Lower leg skin (tissue), 3 donors: ENCODE measurements at regions not wholly inside any gene's neighbourhood (a gene's known extent, or its start where the extent isn't known, plus 50 kb on each side); places are given as distances from the start of the nearest gene placed in this dataset.

ENCODE experiments used
- POLR2A ChIP-seq, 2 donors: fragments of 450-650 bp; IDR thresholded peaks; one replicate each; pipeline ENCODE4 v1.6.1; 2016 to 2017; ENCODE audit warnings: antibody characterized with exemption in 2 of 2, mild to moderate bottlenecking in 1 of 2, moderate library complexity in 1 of 2
- TF ChIP-seq, protein P1 (sequence below), 3 donors: fragments of 450-650 bp; IDR thresholded peaks; one replicate each; pipeline ENCODE4 v1.5.1; 2016; ENCODE audit warnings: antibody characterized with exemption in 3 of 3, mild to moderate bottlenecking in 3 of 3, moderate library complexity in 2 of 3

DNA sequence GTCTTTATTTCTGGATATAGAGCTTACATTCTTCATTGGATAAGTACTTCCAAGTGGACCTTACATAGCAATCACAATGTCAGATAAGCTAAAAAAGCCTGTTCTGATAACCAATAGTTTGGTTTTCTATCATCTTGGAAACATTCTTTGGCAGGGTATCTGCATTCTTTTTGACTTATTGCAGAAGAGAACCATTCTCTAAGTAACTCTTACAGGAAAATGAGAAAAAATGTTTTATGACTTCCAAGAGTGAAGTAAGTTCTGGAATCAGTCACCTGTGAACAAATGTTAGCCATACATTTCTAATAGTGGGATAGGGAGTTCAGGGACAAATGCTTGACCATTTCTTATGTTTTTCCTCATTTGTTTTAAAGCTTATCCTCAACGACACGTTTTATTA, 564.0 kb downstream of the CD109 start:
- TF ChIP-seq, protein P1, sequence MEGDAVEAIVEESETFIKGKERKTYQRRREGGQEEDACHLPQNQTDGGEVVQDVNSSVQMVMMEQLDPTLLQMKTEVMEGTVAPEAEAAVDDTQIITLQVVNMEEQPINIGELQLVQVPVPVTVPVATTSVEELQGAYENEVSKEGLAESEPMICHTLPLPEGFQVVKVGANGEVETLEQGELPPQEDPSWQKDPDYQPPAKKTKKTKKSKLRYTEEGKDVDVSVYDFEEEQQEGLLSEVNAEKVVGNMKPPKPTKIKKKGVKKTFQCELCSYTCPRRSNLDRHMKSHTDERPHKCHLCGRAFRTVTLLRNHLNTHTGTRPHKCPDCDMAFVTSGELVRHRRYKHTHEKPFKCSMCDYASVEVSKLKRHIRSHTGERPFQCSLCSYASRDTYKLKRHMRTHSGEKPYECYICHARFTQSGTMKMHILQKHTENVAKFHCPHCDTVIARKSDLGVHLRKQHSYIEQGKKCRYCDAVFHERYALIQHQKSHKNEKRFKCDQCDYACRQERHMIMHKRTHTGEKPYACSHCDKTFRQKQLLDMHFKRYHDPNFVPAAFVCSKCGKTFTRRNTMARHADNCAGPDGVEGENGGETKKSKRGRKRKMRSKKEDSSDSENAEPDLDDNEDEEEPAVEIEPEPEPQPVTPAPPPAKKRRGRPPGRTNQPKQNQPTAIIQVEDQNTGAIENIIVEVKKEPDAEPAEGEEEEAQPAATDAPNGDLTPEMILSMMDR (IDR thresholded peaks at IDR 0.05) = no peak
- TF ChIP-seq POLR2A (IDR thresholded peaks at IDR 0.05) = no peak
